ENCODE measurements at regions not wholly inside any gene's neighbourhood (a gene's known extent, or its start where the extent isn't known, plus 50 kb on each side); places are given as distances from the start of the nearest gene placed in this dataset.

GRCh38 chr5:51203598-51203997, 179.7 kb upstream of the ISL1 start:
- H3K4me1 Mint-ChIP-seq = no peaks in the 10 kb centered on the region
- ChIA-PET CTCF (no interaction called here), POLR2A (no interaction called here)
- H3K27me3 Mint-ChIP-seq = no peaks in the 10 kb centered on the region
- DNase-seq (no peak), ATAC-seq (ENCODE audit: low read depth) (no peak)
- intact Hi-C loops (cut with micrococcal nuclease) = no loop called here
- H3K4me3 Mint-ChIP-seq = no peak overlapping the region
- H3K36me3 Mint-ChIP-seq (ENCODE audit: low read depth) = no peaks in the 10 kb centered on the region
- no peaks in the 10 kb centered on the region for H3K9me3 Mint-ChIP-seq
- no peak for TF ChIP-seq CTCF (IDR thresholded peaks at IDR 0.05)
- H3K27ac Mint-ChIP-seq = no peak overlapping the region

GRCh38 chr5:51208296-51208695, 175.0 kb upstream of the ISL1 start:
- H3K36me3 Mint-ChIP-seq (ENCODE audit: low read depth) = no peaks in the 10 kb centered on the region
- no peaks in the 10 kb centered on the region for H3K9me3 Mint-ChIP-seq
- no peak for TF ChIP-seq CTCF (IDR thresholded peaks at IDR 0.05)
- POLR2A ChIA-PET = no interaction called here
- no peaks in the 10 kb centered on the region for H3K4me1 Mint-ChIP-seq
- intact Hi-C loops (cut with micrococcal nuclease) = no loop called here
- ATAC-seq (ENCODE audit: low read depth) (no peak), DNase-seq (no peak)
- CTCF ChIA-PET = no interaction called here
- H3K27me3 Mint-ChIP-seq = no peaks in the 10 kb centered on the region
- no peak overlapping the region for H3K4me3 Mint-ChIP-seq
- H3K27ac Mint-ChIP-seq = no peak overlapping the region

- ChIA-PET CTCF (no interaction called here), POLR2A (no interaction called here)
- intact Hi-C loops (cut with micrococcal nuclease) = no loop called here
- ATAC-seq (ENCODE audit: low read depth) (no peak), DNase-seq (no peak)
- Mint-ChIP-seq H3K36me3 (ENCODE audit: low read depth) (no peaks in the 10 kb centered on the region), H3K4me1 (no peaks in the 10 kb centered on the region), H3K4me3 (no peak overlapping the region), H3K9me3 (no peaks in the 10 kb centered on the region), H3K27ac (no peak overlapping the region), H3K27me3 (no peaks in the 10 kb centered on the region)
- TF ChIP-seq CTCF (IDR thresholded peaks at IDR 0.05) = no peak
Observed at GRCh38 chr5:51214746-51215145, 168.5 kb upstream of the ISL1 start.

- no peaks in the 10 kb centered on the region for H3K36me3 Mint-ChIP-seq (ENCODE audit: low read depth)
- no peaks in the 10 kb centered on the region for H3K27me3 Mint-ChIP-seq
- H3K27ac Mint-ChIP-seq = no peak overlapping the region
- ChIA-PET POLR2A (no interaction called here), CTCF (no interaction called here)
- no peak for TF ChIP-seq CTCF (IDR thresholded peaks at IDR 0.05)
- no peak overlapping the region for H3K4me3 Mint-ChIP-seq
- intact Hi-C loops (cut with micrococcal nuclease) = no loop called here
- no peaks in the 10 kb centered on the region for H3K4me1 Mint-ChIP-seq
- peaks cover 15% of the 10 kb centered on the region for H3K9me3 Mint-ChIP-seq
- no peak for ATAC-seq (ENCODE audit: low read depth)
- DNase-seq = no peak
Observed at GRCh38 chr5:51225789-51226742, 157.2 kb upstream of the ISL1 start.

- intact Hi-C loops (cut with micrococcal nuclease) = no loop called here
- ChIA-PET POLR2A (no interaction called here), CTCF (no interaction called here)
- H3K27me3 Mint-ChIP-seq = no peaks in the 10 kb centered on the region
- ATAC-seq (ENCODE audit: low read depth) = no peak
- no peak for TF ChIP-seq CTCF (IDR thresholded peaks at IDR 0.05)
- H3K36me3 Mint-ChIP-seq (ENCODE audit: low read depth) = no peaks in the 10 kb centered on the region
- peaks cover 17% of the 10 kb centered on the region for H3K9me3 Mint-ChIP-seq
- H3K4me3 Mint-ChIP-seq = no peak overlapping the region
- no peak for DNase-seq
- no peak overlapping the region for H3K27ac Mint-ChIP-seq
- no peaks in the 10 kb centered on the region for H3K4me1 Mint-ChIP-seq
Observed at GRCh38 chr5:51227963-51228470, 155.2 kb upstream of the ISL1 start.

Data from activated B cell treated with CpG ODN at 0.5 μM for 24 hours (primary cell).